ENCODE measurements at regions not wholly inside any gene's neighbourhood (a gene's known extent, or its start where the extent isn't known, plus 50 kb on each side); places are given as distances from the start of the nearest gene placed in this dataset.

DNA sequence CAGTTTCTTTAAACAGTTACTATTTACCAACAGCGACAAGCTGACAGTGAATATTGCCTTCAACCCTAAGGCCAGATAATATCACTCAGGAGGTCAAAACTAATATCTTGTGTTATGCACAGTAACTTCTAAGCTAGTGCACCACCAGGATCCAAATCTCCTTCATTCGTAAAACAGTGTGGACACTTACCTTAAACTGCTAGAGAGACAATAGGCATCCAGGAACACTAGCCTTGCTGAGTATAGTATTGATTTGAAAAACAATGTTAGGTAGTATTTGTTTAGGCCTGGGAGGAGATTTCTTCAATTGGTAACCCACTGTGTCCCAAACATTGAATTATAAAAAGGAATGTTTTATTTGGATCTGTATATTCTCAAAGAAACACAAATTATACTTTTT, 707.9 kb upstream of the UBE2E2 start:
- TF ChIP-seq POLR2AphosphoS5 (IDR thresholded peaks at IDR 0.05; ENCODE audit: low read depth, low read length) = no peak
- no peak for TF ChIP-seq EZH2phosphoT487 (IDR thresholded peaks at IDR 0.05; ENCODE audit: borderline replicate concordance, low read depth)
- TF ChIP-seq, protein P1, sequence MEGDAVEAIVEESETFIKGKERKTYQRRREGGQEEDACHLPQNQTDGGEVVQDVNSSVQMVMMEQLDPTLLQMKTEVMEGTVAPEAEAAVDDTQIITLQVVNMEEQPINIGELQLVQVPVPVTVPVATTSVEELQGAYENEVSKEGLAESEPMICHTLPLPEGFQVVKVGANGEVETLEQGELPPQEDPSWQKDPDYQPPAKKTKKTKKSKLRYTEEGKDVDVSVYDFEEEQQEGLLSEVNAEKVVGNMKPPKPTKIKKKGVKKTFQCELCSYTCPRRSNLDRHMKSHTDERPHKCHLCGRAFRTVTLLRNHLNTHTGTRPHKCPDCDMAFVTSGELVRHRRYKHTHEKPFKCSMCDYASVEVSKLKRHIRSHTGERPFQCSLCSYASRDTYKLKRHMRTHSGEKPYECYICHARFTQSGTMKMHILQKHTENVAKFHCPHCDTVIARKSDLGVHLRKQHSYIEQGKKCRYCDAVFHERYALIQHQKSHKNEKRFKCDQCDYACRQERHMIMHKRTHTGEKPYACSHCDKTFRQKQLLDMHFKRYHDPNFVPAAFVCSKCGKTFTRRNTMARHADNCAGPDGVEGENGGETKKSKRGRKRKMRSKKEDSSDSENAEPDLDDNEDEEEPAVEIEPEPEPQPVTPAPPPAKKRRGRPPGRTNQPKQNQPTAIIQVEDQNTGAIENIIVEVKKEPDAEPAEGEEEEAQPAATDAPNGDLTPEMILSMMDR (IDR thresholded peaks at IDR 0.05) = no peak
- TF ChIP-seq RAD21 (IDR thresholded peaks at IDR 0.05; ENCODE audit: low read length) = no peak
- no peak for TF ChIP-seq JUND (IDR thresholded peaks at IDR 0.05)
- TF ChIP-seq RCOR1 (IDR thresholded peaks at IDR 0.05; ENCODE audit: low read length) = no peak
- TF ChIP-seq YY1 (IDR thresholded peaks at IDR 0.05; ENCODE audit: low read depth) = no peak

Measured in SK-N-SH (cell line).